ENCODE measurements at regions not wholly inside any gene's neighbourhood (a gene's known extent, or its start where the extent isn't known, plus 50 kb on each side); places are given as distances from the start of the nearest gene placed in this dataset.

GRCh38 chr13:90414691-90415596 lies 932.5 kb upstream of the MIR17HG start:
- TF ChIP-seq POLR2AphosphoS5 (IDR thresholded peaks at IDR 0.05; ENCODE audit: low read depth) (no peak), GABPA (IDR thresholded peaks at IDR 0.05; ENCODE audit: low read depth) (no peak), REST (IDR thresholded peaks at IDR 0.05; ENCODE audit: insufficient replicate concordance, low read depth) (no peak), SPI1 (IDR thresholded peaks at IDR 0.05; ENCODE audit: borderline replicate concordance, low read depth) (no peak), CTCF (IDR thresholded peaks at IDR 0.05; ENCODE audit: insufficient read depth, low read length) (no peak)
- H3K27me3 ChIP-seq (ENCODE audit: insufficient read depth, poor library complexity, severe bottlenecking) = no peaks in the 10 kb centered on the region
- no peak overlapping the region for H3K4me3 ChIP-seq (replicated peaks; ENCODE audit: insufficient read depth, low read length)
- no peak overlapping the region for H3K27ac ChIP-seq (replicated peaks)
- no peak for DNase-seq (ENCODE audit: low read depth in 1 of 2, low spot score in 1 of 2)

GRCh38 chr13:90415902-90416301 lies 931.6 kb upstream of the MIR17HG start:
- Histone ChIP-seq H3K4me3 (replicated peaks; ENCODE audit: insufficient read depth, low read length) (no peak overlapping the region), H3K27me3 (ENCODE audit: insufficient read depth, poor library complexity, severe bottlenecking) (no peaks in the 10 kb centered on the region), H3K27ac (replicated peaks) (no peak overlapping the region)
- no peak for TF ChIP-seq REST (IDR thresholded peaks at IDR 0.05; ENCODE audit: insufficient replicate concordance, low read depth)
- TF ChIP-seq GABPA (IDR thresholded peaks at IDR 0.05; ENCODE audit: low read depth) = no peak
- TF ChIP-seq SPI1 (IDR thresholded peaks at IDR 0.05; ENCODE audit: borderline replicate concordance, low read depth) = no peak
- no peak for TF ChIP-seq POLR2AphosphoS5 (IDR thresholded peaks at IDR 0.05; ENCODE audit: low read depth)
- no peak for TF ChIP-seq CTCF (IDR thresholded peaks at IDR 0.05; ENCODE audit: insufficient read depth, low read length)
- DNase-seq (ENCODE audit: low read depth in 1 of 2, low spot score in 1 of 2) = no peak

GRCh38 chr13:90416519-90416918 lies 931.0 kb upstream of the MIR17HG start:
- no peak overlapping the region for H3K27ac ChIP-seq (replicated peaks)
- H3K4me3 ChIP-seq (replicated peaks; ENCODE audit: insufficient read depth, low read length) = no peak overlapping the region
- DNase-seq (ENCODE audit: low read depth in 1 of 2, low spot score in 1 of 2) = no peak
- TF ChIP-seq CTCF (IDR thresholded peaks at IDR 0.05; ENCODE audit: insufficient read depth, low read length) = no peak
- H3K27me3 ChIP-seq (ENCODE audit: insufficient read depth, poor library complexity, severe bottlenecking) = no peaks in the 10 kb centered on the region

GRCh38 chr13:90416938-90417337 lies 930.5 kb upstream of the MIR17HG start:
- Histone ChIP-seq H3K4me3 (replicated peaks; ENCODE audit: insufficient read depth, low read length) (no peak overlapping the region), H3K27me3 (ENCODE audit: insufficient read depth, poor library complexity, severe bottlenecking) (no peaks in the 10 kb centered on the region), H3K27ac (replicated peaks) (no peak overlapping the region)
- TF ChIP-seq SPI1 (IDR thresholded peaks at IDR 0.05; ENCODE audit: borderline replicate concordance, low read depth) = no peak
- TF ChIP-seq CTCF (IDR thresholded peaks at IDR 0.05; ENCODE audit: insufficient read depth, low read length) = no peak
- TF ChIP-seq GABPA (IDR thresholded peaks at IDR 0.05; ENCODE audit: low read depth) = no peak
- TF ChIP-seq REST (IDR thresholded peaks at IDR 0.05; ENCODE audit: insufficient replicate concordance, low read depth) = no peak
- TF ChIP-seq POLR2AphosphoS5 (IDR thresholded peaks at IDR 0.05; ENCODE audit: low read depth) = no peak
- DNase-seq (ENCODE audit: low read depth in 1 of 2, low spot score in 1 of 2) = no peak
